ENCODE measurements at regions not wholly inside any gene's neighbourhood (a gene's known extent, or its start where the extent isn't known, plus 50 kb on each side); places are given as distances from the start of the nearest gene placed in this dataset.
"Not testable (repeated sequence)": the region's sequence is repeated elsewhere in the genome, so short reads cannot be mapped to it uniquely, and the experiment has no call there.

GRCh38 chr2:16239296-16239850, 299.0 kb downstream of the MYCN start:
- TF ChIP-seq MAX (IDR thresholded peaks at IDR 0.05; ENCODE audit: low read depth, low read length) = no peak
- TF ChIP-seq, protein P1, sequence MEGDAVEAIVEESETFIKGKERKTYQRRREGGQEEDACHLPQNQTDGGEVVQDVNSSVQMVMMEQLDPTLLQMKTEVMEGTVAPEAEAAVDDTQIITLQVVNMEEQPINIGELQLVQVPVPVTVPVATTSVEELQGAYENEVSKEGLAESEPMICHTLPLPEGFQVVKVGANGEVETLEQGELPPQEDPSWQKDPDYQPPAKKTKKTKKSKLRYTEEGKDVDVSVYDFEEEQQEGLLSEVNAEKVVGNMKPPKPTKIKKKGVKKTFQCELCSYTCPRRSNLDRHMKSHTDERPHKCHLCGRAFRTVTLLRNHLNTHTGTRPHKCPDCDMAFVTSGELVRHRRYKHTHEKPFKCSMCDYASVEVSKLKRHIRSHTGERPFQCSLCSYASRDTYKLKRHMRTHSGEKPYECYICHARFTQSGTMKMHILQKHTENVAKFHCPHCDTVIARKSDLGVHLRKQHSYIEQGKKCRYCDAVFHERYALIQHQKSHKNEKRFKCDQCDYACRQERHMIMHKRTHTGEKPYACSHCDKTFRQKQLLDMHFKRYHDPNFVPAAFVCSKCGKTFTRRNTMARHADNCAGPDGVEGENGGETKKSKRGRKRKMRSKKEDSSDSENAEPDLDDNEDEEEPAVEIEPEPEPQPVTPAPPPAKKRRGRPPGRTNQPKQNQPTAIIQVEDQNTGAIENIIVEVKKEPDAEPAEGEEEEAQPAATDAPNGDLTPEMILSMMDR (IDR thresholded peaks at IDR 0.05; ENCODE audit: low read depth, low read length) = no peak
- no peak for TF ChIP-seq POLR2A (IDR thresholded peaks at IDR 0.05; ENCODE audit: extremely low read depth, insufficient read length)
- TF ChIP-seq MYC (IDR thresholded peaks at IDR 0.05; ENCODE audit: low read depth, low read length) = no peak
- no peak for DNase-seq (ENCODE audit: low read depth)
- H3K4me3 ChIP-seq (ENCODE audit: low read depth, low read length) = no peak overlapping the region

- DNase-seq (ENCODE audit: low read depth) = no peak
- H3K4me3 ChIP-seq (ENCODE audit: low read depth, low read length) = no peak overlapping the region
- no peak for TF ChIP-seq MYC (IDR thresholded peaks at IDR 0.05; ENCODE audit: low read depth, low read length)
- TF ChIP-seq, protein P1 (IDR thresholded peaks at IDR 0.05; ENCODE audit: low read depth, low read length) = no peak
- TF ChIP-seq MAX (IDR thresholded peaks at IDR 0.05; ENCODE audit: low read depth, low read length) = no peak
Measured at GRCh38 chr2:16238786-16239185, 298.4 kb downstream of the MYCN start.

DNA sequence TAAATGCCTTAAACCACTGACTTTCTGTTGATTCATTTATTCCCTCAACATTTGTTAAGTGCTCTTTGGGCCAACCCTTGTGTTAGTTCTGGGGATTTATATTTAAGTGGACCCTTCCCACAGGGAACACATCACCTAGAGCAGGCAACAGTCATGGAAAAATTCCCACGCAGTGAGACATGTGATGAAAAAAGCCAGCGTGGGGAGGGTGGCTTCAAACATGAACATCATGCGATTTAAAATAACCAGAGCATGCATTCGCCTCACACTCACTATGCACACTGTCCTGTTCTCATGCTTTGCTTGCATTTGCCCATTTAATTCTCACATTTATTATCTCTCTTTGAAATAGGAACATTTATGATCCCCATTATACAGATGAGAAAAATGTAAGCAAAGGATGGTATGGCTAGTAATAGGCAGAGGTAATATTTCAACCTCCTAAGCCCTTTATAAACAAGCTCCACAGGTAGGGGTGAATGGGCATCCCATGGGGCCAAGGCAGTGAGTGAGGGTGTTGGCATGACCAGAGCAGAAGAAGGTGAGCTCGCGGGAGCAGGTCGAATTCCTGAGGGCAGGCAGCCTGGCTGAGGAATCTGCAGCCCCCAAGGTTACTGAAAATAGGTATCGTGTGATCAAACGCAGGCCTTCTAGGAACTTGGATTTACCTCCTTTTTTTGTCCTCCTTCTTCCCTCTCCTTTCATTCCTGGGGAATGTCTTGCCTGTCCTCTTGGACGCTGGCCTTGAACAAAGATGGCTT, 297.8 kb downstream of the MYCN start:
- H3K4me3 ChIP-seq (ENCODE audit: low read depth, low read length) = no peak overlapping the region
- no peak for DNase-seq (ENCODE audit: low read depth)
- TF ChIP-seq MAX (IDR thresholded peaks at IDR 0.05; ENCODE audit: low read depth, low read length) (no peak), POLR2A (IDR thresholded peaks at IDR 0.05; ENCODE audit: extremely low read depth, insufficient read length) (no peak), MYC (IDR thresholded peaks at IDR 0.05; ENCODE audit: low read depth, low read length) (no peak)
- TF ChIP-seq, protein P1 (IDR thresholded peaks at IDR 0.05; ENCODE audit: low read depth, low read length) = no peak

DNA sequence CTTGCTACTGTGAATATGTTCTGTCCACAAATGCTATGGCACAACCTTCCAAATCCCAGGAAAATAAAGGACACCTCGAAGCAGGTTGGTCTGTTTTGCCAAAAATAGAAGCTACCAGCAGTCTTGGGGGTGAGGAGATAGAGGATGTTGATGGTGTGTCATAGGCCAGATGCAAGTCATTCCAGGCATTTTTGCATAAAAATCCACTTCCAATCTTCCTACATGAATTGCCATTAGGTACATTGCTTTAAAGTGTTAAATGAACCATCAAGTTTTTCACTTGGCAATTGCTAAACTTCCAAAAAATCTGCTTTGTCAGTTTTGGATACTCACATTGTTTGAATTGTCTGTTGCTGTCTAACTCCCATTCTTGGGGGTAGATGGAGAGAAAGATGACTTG, 295.4 kb downstream of the MYCN start:
- no peak for TF ChIP-seq MAX (IDR thresholded peaks at IDR 0.05; ENCODE audit: low read depth, low read length)
- no peak for TF ChIP-seq MYC (IDR thresholded peaks at IDR 0.05; ENCODE audit: low read depth, low read length)
- no peak for TF ChIP-seq POLR2A (IDR thresholded peaks at IDR 0.05; ENCODE audit: extremely low read depth, insufficient read length)
- TF ChIP-seq, protein P1 (IDR thresholded peaks at IDR 0.05; ENCODE audit: low read depth, low read length) = no peak
- no peak overlapping the region for H3K4me3 ChIP-seq (ENCODE audit: low read depth, low read length)
- no peak for DNase-seq (ENCODE audit: low read depth)

- DNase-seq (ENCODE audit: low read depth); H3K4me3 ChIP-seq (ENCODE audit: low read depth, low read length): not testable (repeated sequence)
Measured at GRCh38 chr2:16235291-16235690, 294.9 kb downstream of the MYCN start.

GRCh38 chr2:16228951-16229350, 288.6 kb downstream of the MYCN start:
- no peak overlapping the region for H3K4me3 ChIP-seq (ENCODE audit: low read depth, low read length)
- no peak for TF ChIP-seq MAX (IDR thresholded peaks at IDR 0.05; ENCODE audit: low read depth, low read length)
- no peak for TF ChIP-seq POLR2A (IDR thresholded peaks at IDR 0.05; ENCODE audit: extremely low read depth, insufficient read length)
- TF ChIP-seq MYC (IDR thresholded peaks at IDR 0.05; ENCODE audit: low read depth, low read length) = no peak
- TF ChIP-seq, protein P1 (IDR thresholded peaks at IDR 0.05; ENCODE audit: low read depth, low read length) = no peak
- no peak for DNase-seq (ENCODE audit: low read depth)

All from NB4 (cell line).